NB4 (cell line): ENCODE measurements at regions not wholly inside any gene's neighbourhood (a gene's known extent, or its start where the extent isn't known, plus 50 kb on each side); places are given as distances from the start of the nearest gene placed in this dataset.

Experiments
- DNase-seq: peaks from one replicate; pipeline ENCODE4 v3.0.0; 2010; ENCODE audit warnings: low read depth
- H3K4me3 ChIP-seq: one replicate; pipeline ENCODE4 v1.5.1; 2011; ENCODE audit warnings: mild to moderate bottlenecking, low read depth, low read length, moderate library complexity
- MYC ChIP-seq: IDR thresholded peaks from 2 replicates; pipeline ENCODE4 v1.6.1; 2011; ENCODE audit warnings: low read depth, low read length
- POLR2A ChIP-seq: IDR thresholded peaks from 2 replicates; pipeline ENCODE4 v1.6.1; 2011; ENCODE audit warnings: mild to moderate bottlenecking; ENCODE audit not compliant: insufficient read length; ENCODE audit errors: extremely low read depth
- TF ChIP-seq, protein P1 (sequence below): IDR thresholded peaks from one replicate; pipeline ENCODE4 v1.5.1; 2012; ENCODE audit warnings: low read depth, low read length
- TF ChIP-seq, protein P2 (sequence below): IDR thresholded peaks from 2 replicates; pipeline ENCODE4 v1.6.1; 2011; ENCODE audit warnings: low read depth, low read length

DNA sequence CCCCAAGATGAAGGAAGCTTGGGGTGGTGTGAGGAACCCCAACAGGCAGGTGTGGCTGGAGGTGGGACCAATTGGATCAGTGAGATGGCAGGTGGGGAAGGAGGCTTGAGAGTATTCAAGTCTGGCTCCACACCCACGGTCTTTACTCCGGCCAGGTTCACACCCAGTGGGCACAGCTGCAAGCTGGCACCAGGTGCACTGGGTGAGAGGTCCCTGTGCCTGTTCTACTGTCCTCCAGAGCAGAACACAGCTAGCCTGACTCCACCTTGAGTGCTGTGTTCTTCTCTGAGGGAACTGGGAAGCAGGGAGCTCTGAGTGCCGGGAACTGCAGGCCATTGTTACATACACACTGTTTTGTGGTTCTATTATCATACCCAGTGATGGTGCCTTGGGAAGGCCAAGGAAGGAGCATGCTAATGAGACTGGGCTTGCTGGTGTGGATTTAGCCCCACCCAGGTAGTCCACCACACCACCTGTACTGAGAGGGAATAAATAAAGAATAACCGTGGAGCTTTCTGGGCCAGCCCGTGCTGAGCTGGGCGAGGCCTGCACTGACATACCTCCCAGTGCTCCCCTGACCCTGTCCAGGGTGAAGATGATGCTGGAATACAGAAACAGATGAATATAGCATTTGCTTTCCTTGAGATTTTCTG, 93.4 kb downstream of the ABHD5 start:
- no peak overlapping the region for H3K4me3 ChIP-seq
- no peak for DNase-seq
- TF ChIP-seq MYC, result no peak
- TF ChIP-seq, protein P1, sequence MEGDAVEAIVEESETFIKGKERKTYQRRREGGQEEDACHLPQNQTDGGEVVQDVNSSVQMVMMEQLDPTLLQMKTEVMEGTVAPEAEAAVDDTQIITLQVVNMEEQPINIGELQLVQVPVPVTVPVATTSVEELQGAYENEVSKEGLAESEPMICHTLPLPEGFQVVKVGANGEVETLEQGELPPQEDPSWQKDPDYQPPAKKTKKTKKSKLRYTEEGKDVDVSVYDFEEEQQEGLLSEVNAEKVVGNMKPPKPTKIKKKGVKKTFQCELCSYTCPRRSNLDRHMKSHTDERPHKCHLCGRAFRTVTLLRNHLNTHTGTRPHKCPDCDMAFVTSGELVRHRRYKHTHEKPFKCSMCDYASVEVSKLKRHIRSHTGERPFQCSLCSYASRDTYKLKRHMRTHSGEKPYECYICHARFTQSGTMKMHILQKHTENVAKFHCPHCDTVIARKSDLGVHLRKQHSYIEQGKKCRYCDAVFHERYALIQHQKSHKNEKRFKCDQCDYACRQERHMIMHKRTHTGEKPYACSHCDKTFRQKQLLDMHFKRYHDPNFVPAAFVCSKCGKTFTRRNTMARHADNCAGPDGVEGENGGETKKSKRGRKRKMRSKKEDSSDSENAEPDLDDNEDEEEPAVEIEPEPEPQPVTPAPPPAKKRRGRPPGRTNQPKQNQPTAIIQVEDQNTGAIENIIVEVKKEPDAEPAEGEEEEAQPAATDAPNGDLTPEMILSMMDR, result no peak

DNA sequence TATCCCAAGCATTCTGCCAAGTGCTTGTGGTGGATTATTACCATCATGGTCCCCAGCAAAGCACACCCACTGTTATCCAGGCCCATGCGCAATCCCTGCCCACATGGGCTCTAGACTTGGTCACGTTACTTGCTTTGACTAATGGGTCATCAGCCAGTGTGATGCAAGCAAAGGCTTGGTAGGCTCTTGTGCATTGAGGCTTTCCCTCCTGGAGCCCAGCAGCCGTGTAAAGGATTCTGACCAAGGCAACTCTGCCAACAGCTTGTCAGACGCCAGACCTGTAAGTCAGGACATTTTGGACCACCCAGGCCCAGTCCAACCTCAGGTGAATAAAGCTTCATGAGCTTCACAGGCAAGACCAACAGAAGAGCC, 93.9 kb downstream of the ABHD5 start:
- no peak for TF ChIP-seq MYC
- TF ChIP-seq, protein P1, result no peak
- no peak for TF ChIP-seq POLR2A
- no peak overlapping the region for H3K4me3 ChIP-seq
- no peak for DNase-seq

DNA sequence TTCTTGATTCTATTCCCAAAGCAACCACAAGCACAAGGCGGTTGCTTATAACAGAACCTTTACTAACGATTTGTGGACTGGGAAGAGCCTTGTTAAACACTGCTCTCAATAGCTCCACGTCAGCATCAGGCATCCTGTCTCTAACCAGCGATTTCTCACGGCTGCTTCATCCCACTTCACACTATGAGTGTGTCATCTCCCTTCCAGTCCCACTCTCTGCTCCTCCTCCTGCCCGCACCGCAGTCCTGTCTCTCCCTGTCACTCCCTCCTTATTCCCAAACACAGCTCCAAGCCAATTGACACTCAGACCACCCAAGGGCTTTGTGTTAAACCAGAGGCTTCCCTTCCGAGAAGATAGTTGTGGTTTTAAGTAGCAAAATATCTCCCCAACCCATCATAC, 94.8 kb downstream of the ABHD5 start:
- DNase-seq, result no peak
- no peak overlapping the region for H3K4me3 ChIP-seq
- TF ChIP-seq, protein P2, sequence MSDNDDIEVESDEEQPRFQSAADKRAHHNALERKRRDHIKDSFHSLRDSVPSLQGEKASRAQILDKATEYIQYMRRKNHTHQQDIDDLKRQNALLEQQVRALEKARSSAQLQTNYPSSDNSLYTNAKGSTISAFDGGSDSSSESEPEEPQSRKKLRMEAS, result no peak
- no peak for TF ChIP-seq POLR2A
- TF ChIP-seq MYC, result no peak
- TF ChIP-seq, protein P1, result no peak

DNA sequence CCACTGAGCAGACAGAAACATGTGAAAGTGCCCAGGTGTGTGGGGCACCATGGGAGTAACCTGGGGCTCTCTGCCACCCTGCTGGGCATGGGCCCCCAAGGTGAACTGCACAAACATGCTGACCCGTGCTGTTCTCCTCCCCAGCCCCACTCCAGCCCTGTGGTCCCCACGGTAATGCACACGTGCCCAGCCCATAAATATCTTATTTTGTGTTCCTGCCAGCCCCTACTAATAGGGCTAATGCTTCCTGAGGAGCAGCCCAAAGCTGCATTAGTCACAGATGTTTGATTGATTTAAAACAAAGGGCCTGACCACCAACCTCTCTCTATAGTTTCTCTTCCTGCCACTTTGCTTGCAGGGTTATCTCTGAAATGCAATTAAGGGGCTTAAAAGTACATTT, 95.4 kb downstream of the ABHD5 start:
- no peak for DNase-seq
- TF ChIP-seq POLR2A (no peak), MYC (no peak)
- TF ChIP-seq, protein P1, result no peak
- TF ChIP-seq, protein P2, result no peak
- H3K4me3 ChIP-seq, result no peak overlapping the region

DNA sequence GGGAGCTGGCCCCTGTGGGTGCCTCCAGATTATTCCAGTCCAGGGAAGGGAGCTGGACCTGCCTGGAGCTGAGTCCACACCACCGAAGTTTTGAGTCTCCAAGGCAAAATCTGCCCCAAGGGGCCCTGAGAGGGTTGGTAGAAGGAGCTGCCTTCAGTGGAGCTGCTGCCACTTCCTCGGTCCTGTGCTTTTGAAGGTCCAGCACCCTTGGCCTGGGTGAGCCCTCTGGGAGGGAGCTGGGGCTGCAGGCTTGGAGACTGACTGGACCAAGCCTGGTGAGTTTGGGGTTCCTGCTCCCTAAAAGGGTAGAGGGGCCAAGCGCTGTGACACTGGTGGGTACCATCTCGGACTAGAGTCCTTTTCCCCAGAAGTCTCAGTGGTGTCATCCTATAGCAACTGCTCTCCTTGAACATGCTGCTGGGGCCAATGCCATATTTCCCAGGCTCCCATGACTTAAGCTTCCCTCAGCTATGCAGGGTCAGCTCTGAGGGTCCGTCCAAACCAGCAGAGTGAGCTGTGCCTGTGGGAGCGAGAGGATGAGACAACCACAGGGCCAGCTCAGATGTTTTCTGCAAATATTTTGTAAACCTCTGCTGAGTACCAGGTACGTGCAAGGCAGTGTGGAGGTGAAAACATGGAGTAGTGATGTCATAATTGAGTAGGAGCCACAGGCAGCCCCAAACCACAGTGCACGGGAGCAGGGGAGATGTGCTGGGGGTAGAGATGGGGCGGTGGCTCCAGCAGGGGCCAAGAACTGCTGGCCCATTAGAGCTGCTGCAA, 96.0 kb downstream of the ABHD5 start:
- no peak for DNase-seq
- TF ChIP-seq POLR2A (no peak), MYC (no peak)
- TF ChIP-seq, protein P2, result no peak
- TF ChIP-seq, protein P1, result no peak
- no peak overlapping the region for H3K4me3 ChIP-seq
